HG02885 (cell line): ENCODE measurements at regions not wholly inside any gene's neighbourhood (a gene's known extent, or its start where the extent isn't known, plus 50 kb on each side); places are given as distances from the start of the nearest gene placed in this dataset.
"Not testable (repeated sequence)": the region's sequence is repeated elsewhere in the genome, so short reads cannot be mapped to it uniquely, and the experiment has no call there.

ENCODE experiments used
- ATAC-seq: cut with Tn5 transposase; IDR thresholded peaks from one replicate; pipeline ENCODE4 v1.9.1; 2021; ENCODE audit warnings: mild to moderate bottlenecking; ENCODE audit not compliant: unreplicated experiment, poor library complexity

GRCh38 chr2:111282162-111282561, 161.4 kb downstream of the BCL2L11 start:
- ATAC-seq = not testable (repeated sequence)

GRCh38 chr2:111287646-111288568, 167.2 kb downstream of the BCL2L11 start:
- not testable (repeated sequence) for ATAC-seq

- not testable (repeated sequence) for ATAC-seq
Measured at GRCh38 chr2:111290370-111290769, 169.7 kb downstream of the BCL2L11 start.

GRCh38 chr2:111291566-111291965, 170.9 kb downstream of the BCL2L11 start:
- ATAC-seq = not testable (repeated sequence)

GRCh38 chr2:111292232-111292968, 171.7 kb downstream of the BCL2L11 start:
- ATAC-seq = not testable (repeated sequence)

GRCh38 chr2:111294699-111295098, 174.0 kb downstream of the BCL2L11 start:
- ATAC-seq = not testable (repeated sequence)

- ATAC-seq = not testable (repeated sequence)
Measured at GRCh38 chr2:111296122-111296804, 175.5 kb downstream of the BCL2L11 start.

- ATAC-seq = not testable (repeated sequence)
Measured at GRCh38 chr2:111297128-111297527, 176.4 kb downstream of the BCL2L11 start.

GRCh38 chr2:111298927-111299326, 178.2 kb downstream of the BCL2L11 start:
- ATAC-seq = not testable (repeated sequence)

GRCh38 chr2:111299635-111300034, 178.9 kb downstream of the BCL2L11 start:
- not testable (repeated sequence) for ATAC-seq

GRCh38 chr2:111301677-111302076, 181.0 kb downstream of the BCL2L11 start:
- ATAC-seq = not testable (repeated sequence)

GRCh38 chr2:111302397-111303218, 181.9 kb downstream of the BCL2L11 start:
- ATAC-seq = not testable (repeated sequence)

- ATAC-seq = not testable (repeated sequence)
Measured at GRCh38 chr2:111307302-111307701, 186.6 kb downstream of the BCL2L11 start.

- ATAC-seq = not testable (repeated sequence)
Measured at GRCh38 chr2:111309231-111310075, 188.7 kb downstream of the BCL2L11 start.

- ATAC-seq = not testable (repeated sequence)
Measured at GRCh38 chr2:111310395-111310794, 189.7 kb downstream of the BCL2L11 start.

- ATAC-seq = not testable (repeated sequence)
Measured at GRCh38 chr2:111311568-111311967, 190.9 kb downstream of the BCL2L11 start.

- ATAC-seq = not testable (repeated sequence)
Measured at GRCh38 chr2:111312897-111313607, 192.3 kb downstream of the BCL2L11 start.

- not testable (repeated sequence) for ATAC-seq
Measured at GRCh38 chr2:111313711-111314110, 193.0 kb downstream of the BCL2L11 start.
